ENCODE measurements at regions not wholly inside any gene's neighbourhood (a gene's known extent, or its start where the extent isn't known, plus 50 kb on each side); places are given as distances from the start of the nearest gene placed in this dataset.

GRCh38 chr1:218620956-218621355 is 275.8 kb downstream of the TGFB2 start:
- TF ChIP-seq POLR2A (IDR thresholded peaks at IDR 0.05; ENCODE audit: low read length) = no peak
- TF ChIP-seq GATA1 (IDR thresholded peaks at IDR 0.05; ENCODE audit: low read depth, low read length) = no peak
